DND-41 (cell line): ENCODE measurements at regions not wholly inside any gene's neighbourhood (a gene's known extent, or its start where the extent isn't known, plus 50 kb on each side); places are given as distances from the start of the nearest gene placed in this dataset.

Source experiments
- CTCF ChIP-seq: IDR thresholded peaks from 2 replicates; pipeline ENCODE4 v1.5.1; 2012; ENCODE audit warnings: borderline replicate concordance, low read length, moderate library complexity, mild to moderate bottlenecking; ENCODE audit not compliant: poor library complexity, severe bottlenecking; ENCODE audit errors: extremely low read depth
- EZH2 ChIP-seq: IDR thresholded peaks from 3 replicates; pipeline ENCODE4 v1.6.1; 2012; ENCODE audit warnings: borderline replicate concordance, low read depth, mild to moderate bottlenecking, moderate library complexity, low read length, inconsistent platforms; ENCODE audit not compliant: severe bottlenecking

DNA sequence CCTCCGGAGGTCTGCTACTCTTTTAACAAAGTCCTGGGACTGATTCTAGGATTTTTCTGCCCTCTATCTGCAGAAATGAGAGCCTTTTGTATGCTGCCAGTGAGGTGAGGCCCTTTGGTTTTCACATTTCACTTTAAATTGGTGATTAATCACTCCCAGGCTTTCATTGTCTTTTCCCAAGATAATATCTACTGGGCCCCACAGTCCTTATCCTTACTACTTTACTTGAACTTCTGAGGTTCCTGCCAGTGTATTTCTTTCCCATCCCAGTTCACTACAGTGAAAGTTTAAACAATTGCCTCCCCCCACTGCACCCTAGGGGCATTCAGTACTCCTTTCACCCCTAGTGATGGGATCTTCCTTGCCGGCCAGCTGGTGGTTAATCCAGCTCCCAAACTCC, 127.4 kb upstream of the INHBA start:
- TF ChIP-seq CTCF, result no peak
- TF ChIP-seq EZH2, result no peak
